ENCODE measurements at regions not wholly inside any gene's neighbourhood (a gene's known extent, or its start where the extent isn't known, plus 50 kb on each side); places are given as distances from the start of the nearest gene placed in this dataset.

- no peak for DNase-seq (ENCODE audit: low spot score in 2 of 2)
- Histone ChIP-seq H3K4me1 (no peaks in the 10 kb centered on the region), H3K4me3 (no peak overlapping the region), H3K27ac (no peak overlapping the region), H3K9me3 (no peaks in the 10 kb centered on the region), H3K36me3 (no peaks in the 10 kb centered on the region), H3K27me3 (no peaks in the 10 kb centered on the region)
- no peak for TF ChIP-seq CTCF (IDR thresholded peaks at IDR 0.05)
- intact Hi-C loops (cut with DNase I): no loop called here
Measured at GRCh38 chr2:129894616-129895015, 84.8 kb upstream of the RAB6C start.

- no peak for TF ChIP-seq CTCF (IDR thresholded peaks at IDR 0.05)
- no peaks in the 10 kb centered on the region for H3K9me3 ChIP-seq
- H3K27ac ChIP-seq: no peak overlapping the region
- DNase-seq (ENCODE audit: low spot score in 2 of 2): peak in 1 of 2 donors; percentile 9
- H3K36me3 ChIP-seq: no peaks in the 10 kb centered on the region
- no peaks in the 10 kb centered on the region for H3K4me1 ChIP-seq
- H3K27me3 ChIP-seq: no peaks in the 10 kb centered on the region
- intact Hi-C loops (cut with DNase I): no loop called here
- no peak overlapping the region for H3K4me3 ChIP-seq
Measured at GRCh38 chr2:129895061-129895460, 84.4 kb upstream of the RAB6C start.

- TF ChIP-seq CTCF (IDR thresholded peaks at IDR 0.05): no peak
- Histone ChIP-seq H3K27me3 (no peaks in the 10 kb centered on the region), H3K9me3 (no peaks in the 10 kb centered on the region), H3K4me1 (no peaks in the 10 kb centered on the region), H3K27ac (no peak overlapping the region), H3K4me3 (no peak overlapping the region), H3K36me3 (no peaks in the 10 kb centered on the region)
- DNase-seq (ENCODE audit: low spot score in 2 of 2): peak in 1 of 2 donors; percentile 47
- intact Hi-C loops (cut with DNase I): no loop called here
Measured at GRCh38 chr2:129895526-129896082, 83.9 kb upstream of the RAB6C start.

GRCh38 chr2:129896226-129897100 is 83.0 kb upstream of the RAB6C start:
- TF ChIP-seq CTCF (IDR thresholded peaks at IDR 0.05): no peak
- Histone ChIP-seq H3K4me3 (no peak overlapping the region), H3K9me3 (no peaks in the 10 kb centered on the region), H3K4me1 (no peaks in the 10 kb centered on the region), H3K36me3 (no peaks in the 10 kb centered on the region), H3K27me3 (no peaks in the 10 kb centered on the region), H3K27ac (no peak overlapping the region)
- DNase-seq (ENCODE audit: low spot score in 2 of 2): peak in 1 of 2 donors; percentile 25
- intact Hi-C loops (cut with DNase I): no loop called here

GRCh38 chr2:129901754-129902415 is 77.6 kb upstream of the RAB6C start:
- no peaks in the 10 kb centered on the region for H3K9me3 ChIP-seq
- no peak overlapping the region for H3K4me3 ChIP-seq
- H3K27me3 ChIP-seq: no peaks in the 10 kb centered on the region
- intact Hi-C loops (cut with DNase I): no loop called here
- H3K27ac ChIP-seq: no peak overlapping the region
- TF ChIP-seq CTCF (IDR thresholded peaks at IDR 0.05): no peak
- no peaks in the 10 kb centered on the region for H3K4me1 ChIP-seq
- H3K36me3 ChIP-seq: no peaks in the 10 kb centered on the region
- DNase-seq (ENCODE audit: low spot score in 2 of 2): peak in 1 of 2 donors; percentile 41
